Erythroblast (primary cell): ENCODE measurements at regions not wholly inside any gene's neighbourhood (a gene's known extent, or its start where the extent isn't known, plus 50 kb on each side); places are given as distances from the start of the nearest gene placed in this dataset.

ENCODE experiments used
- GATA1 ChIP-seq: IDR thresholded peaks from 2 replicates; pipeline ENCODE4 v1.6.1; 2011; ENCODE audit warnings: low read depth, mild to moderate bottlenecking, control low read depth, low read length, moderate library complexity
- POLR2A ChIP-seq: IDR thresholded peaks from 2 replicates; pipeline ENCODE4 v1.6.1; 2011; ENCODE audit warnings: mild to moderate bottlenecking, low read length

- TF ChIP-seq GATA1, result no peak
- TF ChIP-seq POLR2A, result no peak
These were observed 264.9 kb downstream of the UQCRFS1 start for GRCh38 chr19:28948026-28948425.
